ENCODE measurements at regions not wholly inside any gene's neighbourhood (a gene's known extent, or its start where the extent isn't known, plus 50 kb on each side); places are given as distances from the start of the nearest gene placed in this dataset.
A peak's percentile ranks its signal among the peaks of the same experiment; 100 is the strongest.

GRCh38 chr14:101055106-101055662 lies 151.7 kb upstream of the RTL1 start:
- peaks cover 0 to 4% (median 0%) of the 10 kb centered on the region in 4 donors for H3K9me3 ChIP-seq
- intact Hi-C loops (cut with DNase I) = no loop called here
- DNase-seq (no peak), ATAC-seq (no peak)
- H3K36me3 ChIP-seq = no peaks in the 10 kb centered on the region
- no peaks in the 10 kb centered on the region for H3K27me3 ChIP-seq
- WGBS (ENCODE audit: insufficient coverage, low coverage, low lambda C conversion rate, missing lambda C conversion rate) = 84% methylated on average over 7 of the region's 15 CpGs
- no peak overlapping the region for H3K27ac ChIP-seq
- TF ChIP-seq POLR2A (IDR thresholded peaks at IDR 0.05) = no peak
- TF ChIP-seq, protein P1, sequence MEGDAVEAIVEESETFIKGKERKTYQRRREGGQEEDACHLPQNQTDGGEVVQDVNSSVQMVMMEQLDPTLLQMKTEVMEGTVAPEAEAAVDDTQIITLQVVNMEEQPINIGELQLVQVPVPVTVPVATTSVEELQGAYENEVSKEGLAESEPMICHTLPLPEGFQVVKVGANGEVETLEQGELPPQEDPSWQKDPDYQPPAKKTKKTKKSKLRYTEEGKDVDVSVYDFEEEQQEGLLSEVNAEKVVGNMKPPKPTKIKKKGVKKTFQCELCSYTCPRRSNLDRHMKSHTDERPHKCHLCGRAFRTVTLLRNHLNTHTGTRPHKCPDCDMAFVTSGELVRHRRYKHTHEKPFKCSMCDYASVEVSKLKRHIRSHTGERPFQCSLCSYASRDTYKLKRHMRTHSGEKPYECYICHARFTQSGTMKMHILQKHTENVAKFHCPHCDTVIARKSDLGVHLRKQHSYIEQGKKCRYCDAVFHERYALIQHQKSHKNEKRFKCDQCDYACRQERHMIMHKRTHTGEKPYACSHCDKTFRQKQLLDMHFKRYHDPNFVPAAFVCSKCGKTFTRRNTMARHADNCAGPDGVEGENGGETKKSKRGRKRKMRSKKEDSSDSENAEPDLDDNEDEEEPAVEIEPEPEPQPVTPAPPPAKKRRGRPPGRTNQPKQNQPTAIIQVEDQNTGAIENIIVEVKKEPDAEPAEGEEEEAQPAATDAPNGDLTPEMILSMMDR (IDR thresholded peaks at IDR 0.05) = no peak
- H3K4me1 ChIP-seq = no peaks in the 10 kb centered on the region
- no peak overlapping the region for H3K4me3 ChIP-seq

GRCh38 chr14:101055776-101056374 lies 152.4 kb upstream of the RTL1 start:
- Histone ChIP-seq H3K9me3 (peaks cover 0 to 4% (median 0%) of the 10 kb centered on the region in 4 donors), H3K36me3 (no peaks in the 10 kb centered on the region), H3K4me1 (no peaks in the 10 kb centered on the region), H3K4me3 (no peak overlapping the region), H3K27ac (no peak overlapping the region), H3K27me3 (no peaks in the 10 kb centered on the region)
- ATAC-seq (no peak), DNase-seq (peak in 1 of 3 donors; percentile 17)
- TF ChIP-seq, protein P1 (IDR thresholded peaks at IDR 0.05) = no peak
- no peak for TF ChIP-seq POLR2A (IDR thresholded peaks at IDR 0.05)
- intact Hi-C loops (cut with DNase I) = no loop called here
- 70% methylated on average over 4 of the region's 12 CpGs for WGBS (ENCODE audit: insufficient coverage, low coverage, low lambda C conversion rate, missing lambda C conversion rate)

DNA sequence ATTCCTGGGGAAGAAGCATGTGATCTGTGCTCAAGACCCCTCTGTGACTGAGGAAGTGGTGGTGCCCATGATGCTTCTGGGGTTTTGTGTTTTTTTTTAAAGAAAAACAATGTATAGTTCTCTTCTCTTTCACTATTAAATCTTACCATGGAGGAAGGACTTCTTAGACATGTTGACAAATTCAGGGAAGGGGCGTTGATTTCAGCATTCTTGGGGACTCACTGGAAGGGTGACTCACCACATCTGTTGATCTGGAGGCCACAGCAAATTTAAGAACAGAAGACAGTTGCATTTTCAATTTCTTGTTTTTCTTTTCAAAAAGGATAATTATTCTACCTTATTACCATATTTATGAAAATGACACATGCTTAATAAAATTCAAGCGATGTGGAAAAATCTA lies 152.9 kb upstream of the RTL1 start:
- DNase-seq (no peak), ATAC-seq (no peak)
- Histone ChIP-seq H3K36me3 (no peaks in the 10 kb centered on the region), H3K9me3 (peaks cover 0 to 4% (median 0%) of the 10 kb centered on the region in 4 donors), H3K4me1 (no peaks in the 10 kb centered on the region), H3K27ac (no peak overlapping the region), H3K4me3 (no peak overlapping the region), H3K27me3 (no peaks in the 10 kb centered on the region)
- WGBS (ENCODE audit: insufficient coverage, low coverage, low lambda C conversion rate, missing lambda C conversion rate) = 37% methylated on average over 2 of the region's 2 CpGs
- TF ChIP-seq, protein P1 (IDR thresholded peaks at IDR 0.05) = no peak
- no peak for TF ChIP-seq POLR2A (IDR thresholded peaks at IDR 0.05)
- intact Hi-C loops (cut with DNase I) = no loop called here

DNA sequence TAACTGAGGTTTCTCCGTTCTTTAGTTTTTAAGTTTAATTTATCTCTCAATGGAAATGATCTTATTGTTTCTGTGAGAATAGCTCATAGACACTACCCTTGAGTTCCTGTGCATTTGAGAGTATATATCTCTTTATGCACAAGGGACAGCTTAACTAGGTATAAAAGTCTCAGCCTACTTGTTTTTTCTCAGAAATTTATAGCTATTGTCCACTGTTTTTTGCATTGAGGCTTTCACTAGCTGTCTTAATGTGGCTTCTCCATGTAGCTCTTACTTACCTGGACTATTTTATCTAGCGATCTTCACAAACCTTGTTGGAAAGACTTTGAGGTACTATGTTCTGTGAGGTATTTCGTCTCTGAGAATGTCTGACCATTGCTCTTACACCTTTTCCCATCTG lies 153.9 kb upstream of the RTL1 start:
- no peak overlapping the region for H3K27ac ChIP-seq
- DNase-seq (no peak), ATAC-seq (no peak)
- no peak overlapping the region for H3K4me3 ChIP-seq
- H3K4me1 ChIP-seq = no peaks in the 10 kb centered on the region
- 60% methylated on average over 3 of the region's 3 CpGs for WGBS (ENCODE audit: insufficient coverage, low coverage, low lambda C conversion rate, missing lambda C conversion rate)
- H3K9me3 ChIP-seq = peaks cover 0 to 4% (median 0%) of the 10 kb centered on the region in 4 donors
- no peaks in the 10 kb centered on the region for H3K36me3 ChIP-seq
- H3K27me3 ChIP-seq = no peaks in the 10 kb centered on the region
- intact Hi-C loops (cut with DNase I) = no loop called here
- TF ChIP-seq POLR2A (IDR thresholded peaks at IDR 0.05) = no peak
- TF ChIP-seq, protein P1 (IDR thresholded peaks at IDR 0.05) = no peak

All from right lobe of liver (tissue), 6 donors.